Cardiac septum (tissue), 1 donor: ENCODE measurements at regions not wholly inside any gene's neighbourhood (a gene's known extent, or its start where the extent isn't known, plus 50 kb on each side); places are given as distances from the start of the nearest gene placed in this dataset.

Experiments used
- DNase-seq: peaks from one replicate; pipeline ENCODE4 v3.0.0-alpha.2; 2020; ENCODE audit warnings: low spot score
- intact Hi-C: fragments of 100-400 bp; cut with DNase I; formaldehyde crosslinking; loops from one replicate; pipeline ENCODE4 v1.14.0; 2022
- donor health status: DM: no; HTN: no; CAD: no.

DNA sequence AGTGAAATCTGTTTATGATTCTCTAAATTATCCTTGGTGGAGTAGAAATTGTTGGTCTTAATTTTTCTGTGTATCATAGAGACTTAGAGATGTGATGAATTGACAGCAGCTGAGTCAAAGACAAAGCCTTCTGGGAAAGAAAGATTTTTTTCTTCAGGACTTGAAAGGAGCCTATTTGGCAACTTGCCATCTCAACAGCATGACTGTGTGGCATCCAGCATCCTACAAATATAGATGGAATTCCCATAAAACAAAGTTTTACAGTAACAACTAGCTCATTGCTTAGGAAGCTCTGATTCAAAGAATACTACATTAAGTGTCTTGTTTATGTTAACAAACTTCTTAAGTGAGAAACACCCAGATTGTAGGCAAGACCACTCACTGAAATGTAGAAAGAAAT is 79.2 kb upstream of the SETBP1 start:
- no peak for DNase-seq
- intact Hi-C loops = no loop called here

DNA sequence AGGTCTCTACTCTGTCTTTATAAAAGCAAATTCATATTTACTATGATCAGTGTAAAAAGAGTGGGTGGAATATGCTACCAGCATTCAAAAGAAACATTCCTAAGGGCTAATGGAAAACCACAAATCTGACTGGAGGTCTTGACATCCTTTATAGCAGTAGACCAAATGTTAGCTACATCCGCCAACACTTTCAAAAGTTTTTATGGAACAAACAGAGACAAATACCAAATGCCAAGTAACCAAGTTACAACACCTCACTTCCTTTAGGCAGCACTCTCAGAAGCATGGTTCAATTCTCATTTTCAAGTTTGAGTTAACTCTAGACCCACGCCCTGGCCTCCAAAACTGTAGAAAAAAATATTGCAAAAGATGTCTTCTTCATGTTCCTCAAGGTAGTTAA is 78.3 kb upstream of the SETBP1 start:
- intact Hi-C loops = no loop called here
- DNase-seq = no peak

DNA sequence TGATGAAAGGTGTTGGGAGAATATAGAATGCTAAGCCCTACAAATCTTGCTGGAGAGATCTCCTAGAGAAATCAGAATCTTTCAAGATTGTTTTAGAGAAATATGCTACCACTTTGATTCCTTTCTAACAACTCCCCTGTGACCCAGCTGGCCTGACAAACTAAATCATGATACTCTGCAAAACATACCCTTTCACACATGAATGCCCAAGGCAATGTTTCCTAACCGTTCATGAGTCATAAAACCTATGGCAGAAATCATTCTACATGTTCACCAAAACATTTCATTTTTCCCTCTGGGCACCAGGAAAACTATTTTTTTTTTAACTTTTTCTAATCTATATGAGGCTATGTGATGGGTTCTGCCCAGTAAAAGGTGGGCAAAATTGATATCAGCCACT is 77.8 kb upstream of the SETBP1 start:
- intact Hi-C loops = no loop called here
- DNase-seq = no peak

DNA sequence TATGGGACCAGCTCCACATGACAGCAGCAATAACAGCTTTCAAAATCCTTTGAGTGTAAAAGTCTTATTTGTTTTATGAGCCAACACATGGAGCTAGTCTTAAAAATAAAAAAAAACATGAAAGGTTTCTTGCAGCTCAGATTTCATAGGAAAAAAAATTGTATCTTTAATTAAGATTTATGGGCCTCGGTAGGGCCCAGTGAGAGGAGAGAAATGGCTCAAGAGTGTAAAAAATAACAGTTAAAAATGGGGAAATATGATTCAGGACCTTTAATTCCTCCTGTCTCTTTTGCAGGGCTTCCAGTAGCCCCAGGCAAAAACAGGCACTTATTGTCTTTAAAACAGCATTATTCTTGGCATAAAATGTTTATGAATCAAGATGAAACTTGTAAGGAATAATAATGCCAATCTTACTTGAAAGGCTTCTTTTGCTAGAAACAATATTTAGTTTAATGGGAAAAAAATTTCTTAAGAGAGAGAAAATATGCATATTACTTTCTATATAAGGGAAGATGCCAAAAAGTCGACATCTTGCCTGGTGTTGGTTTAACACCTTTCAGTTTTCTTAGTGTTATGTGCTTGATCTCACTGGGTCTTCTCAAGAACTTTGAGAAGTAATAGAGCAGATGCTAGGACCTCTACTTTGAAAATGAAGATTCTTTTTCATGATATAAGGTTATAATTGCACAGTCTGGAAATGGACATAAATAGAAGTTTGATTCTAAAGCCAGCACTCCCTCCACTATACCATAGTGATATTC is 71.3 kb upstream of the SETBP1 start:
- intact Hi-C loops = no loop called here
- no peak for DNase-seq

DNA sequence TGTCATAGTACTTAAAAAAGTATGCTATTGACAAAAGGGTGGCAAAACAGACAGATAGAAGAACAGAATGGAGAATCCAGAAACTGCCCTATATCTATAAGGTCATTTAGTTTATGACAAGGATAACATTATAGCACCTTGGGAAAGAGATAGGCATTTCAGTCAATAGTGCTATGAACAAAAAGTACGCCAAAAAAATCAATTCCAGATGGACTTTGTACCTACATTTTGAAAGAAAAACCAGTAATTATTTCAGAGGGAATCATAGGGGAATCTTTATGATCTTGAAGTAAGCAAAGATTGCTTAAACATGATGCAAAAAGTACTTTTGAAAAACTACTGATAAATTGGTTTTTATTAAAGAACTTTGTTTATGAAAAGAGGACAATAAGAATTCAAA is 59.9 kb upstream of the SETBP1 start:
- no peak for DNase-seq
- intact Hi-C loops = no loop called here

DNA sequence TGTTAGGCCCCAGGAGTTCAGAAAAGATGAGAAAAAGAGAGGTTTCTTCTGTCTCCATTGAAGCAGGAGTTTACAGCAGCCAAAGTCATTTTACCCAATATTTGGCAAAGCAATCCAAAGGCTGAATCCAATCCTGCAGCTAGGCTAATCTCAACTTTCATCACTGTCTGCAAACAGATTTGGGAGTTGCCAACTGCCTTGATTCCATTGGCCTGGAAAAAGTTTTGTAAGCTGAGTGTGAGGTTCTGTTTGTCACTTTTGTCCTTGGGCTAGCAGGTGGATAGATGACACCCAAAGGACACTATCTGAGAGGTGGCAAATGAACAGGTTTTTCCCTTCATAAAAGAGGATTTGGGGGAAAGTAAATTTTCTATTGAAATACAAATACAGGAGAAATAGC is 56.6 kb upstream of the SETBP1 start:
- intact Hi-C loops = no loop called here
- DNase-seq = no peak

DNA sequence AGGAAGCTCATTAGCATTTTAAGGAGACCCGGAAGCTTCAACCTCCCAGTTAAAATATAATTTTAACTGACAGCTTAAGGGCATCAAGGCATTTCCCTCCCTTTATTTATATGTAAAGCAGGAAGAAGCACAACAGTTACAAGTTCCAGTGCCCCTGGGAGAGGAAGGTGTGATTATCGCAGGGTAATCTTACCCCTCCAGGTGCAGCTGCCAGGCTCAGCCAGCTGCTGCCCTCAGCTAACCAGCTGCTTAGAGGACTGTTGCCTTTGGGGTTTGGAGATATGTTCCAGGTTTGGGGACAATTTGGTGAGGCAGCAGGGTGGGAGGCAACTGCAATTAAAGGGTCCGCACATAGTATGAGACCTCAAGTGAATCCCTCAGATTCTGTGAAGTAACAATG is 55.3 kb upstream of the SETBP1 start:
- intact Hi-C loops = no loop called here
- DNase-seq = no peak

DNA sequence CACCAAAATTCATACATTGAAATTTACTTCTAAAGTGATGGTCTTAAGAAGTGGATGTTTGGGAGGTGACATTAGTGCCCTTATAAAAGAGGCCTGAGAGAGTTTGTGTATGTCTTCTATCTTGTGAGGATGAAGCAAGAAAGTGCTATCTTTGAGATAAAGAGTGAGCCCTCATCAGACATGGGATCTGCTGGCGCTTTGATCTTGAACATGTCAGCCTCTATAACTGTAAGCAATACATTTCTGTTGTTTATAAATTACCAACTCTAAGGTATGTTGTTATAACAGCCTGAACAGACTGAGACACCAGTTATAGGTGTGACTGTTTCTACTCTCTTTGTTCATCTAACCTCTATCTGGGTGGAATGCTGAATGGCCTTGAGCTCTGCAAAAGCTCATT is 54.5 kb upstream of the SETBP1 start:
- intact Hi-C loops = no loop called here
- no peak for DNase-seq

DNA sequence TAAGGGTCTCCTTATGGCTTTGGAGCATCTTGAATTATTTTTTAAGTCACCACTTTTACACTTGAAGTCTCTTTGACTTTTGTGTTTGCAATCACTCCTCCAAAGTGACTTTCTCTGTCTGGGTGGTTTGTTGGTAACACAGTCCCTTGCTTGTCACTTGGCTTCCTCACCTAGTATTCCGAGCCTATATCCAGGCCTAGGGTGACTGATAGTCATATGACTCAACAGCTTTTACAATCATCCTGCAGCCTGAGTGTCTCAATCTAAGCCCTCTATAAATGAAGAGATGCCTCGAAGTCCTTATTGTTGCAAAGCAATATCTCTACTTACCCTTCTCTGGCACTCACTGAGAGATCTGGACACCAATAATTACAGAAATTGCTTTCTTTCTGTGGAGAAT is 53.9 kb upstream of the SETBP1 start:
- no peak for DNase-seq
- intact Hi-C loops = no loop called here

DNA sequence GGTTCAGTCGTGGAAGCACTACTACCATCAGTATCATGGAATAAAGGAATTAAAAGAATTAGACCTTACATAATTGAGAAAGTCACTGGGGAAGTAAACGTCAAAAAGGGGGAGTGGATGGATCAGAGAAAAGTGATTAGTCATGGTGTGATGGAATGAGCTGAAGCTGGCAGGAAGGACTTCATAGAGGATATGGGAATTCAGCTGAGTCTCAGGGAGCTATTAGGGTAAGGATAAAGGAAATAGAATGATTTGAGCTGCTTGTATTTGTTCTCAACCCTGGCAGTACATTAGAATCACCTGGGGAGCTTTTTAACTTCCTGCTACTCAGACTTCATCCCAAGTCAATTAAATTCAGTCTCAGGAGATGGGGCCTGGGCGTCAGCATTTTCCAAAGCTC is 53.4 kb upstream of the SETBP1 start:
- intact Hi-C loops = no loop called here

DNA sequence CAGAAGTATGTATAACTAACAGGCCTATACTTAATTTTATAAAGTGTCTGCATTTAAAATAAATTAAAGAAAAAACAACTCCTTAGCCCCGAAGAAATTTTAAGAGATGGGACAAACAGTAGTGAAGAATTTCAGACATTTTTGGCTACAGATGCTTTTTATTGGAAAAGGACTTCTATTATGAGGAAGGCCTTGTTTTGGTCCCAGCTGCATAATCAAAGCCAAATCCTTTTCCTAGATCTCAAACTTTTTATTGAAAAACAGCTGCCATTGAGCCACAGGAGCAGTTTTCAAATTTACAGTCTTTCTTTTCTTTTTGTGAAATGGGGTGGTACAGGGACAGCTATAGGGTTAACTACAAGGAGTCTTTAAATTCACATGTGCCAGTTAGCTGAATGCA is 51.3 kb upstream of the SETBP1 start:
- no peak for DNase-seq
- intact Hi-C loops = no loop called here

More for the DNA sequence above, 53.4 kb upstream of the SETBP1 start:
- no peak for DNase-seq

DNA sequence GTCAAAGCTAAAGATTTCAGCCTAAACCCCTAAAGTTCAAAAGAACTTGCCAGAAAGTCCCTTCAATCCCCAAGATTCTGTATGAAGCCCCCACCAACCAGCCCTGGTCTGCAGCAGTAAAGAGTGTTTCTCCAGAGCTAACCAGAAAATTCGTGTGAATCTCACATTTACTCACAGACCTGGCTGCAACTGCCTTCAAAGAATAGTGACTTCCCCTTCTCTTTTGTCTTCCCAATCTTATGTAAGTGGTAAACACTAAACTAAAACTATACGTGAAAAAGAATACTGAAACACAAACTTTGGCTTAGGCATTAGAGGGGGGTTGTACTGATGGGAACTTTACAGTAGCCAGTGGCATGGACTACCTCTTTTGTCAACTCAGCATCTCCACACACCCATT is 50.6 kb upstream of the SETBP1 start:
- no peak for DNase-seq
- intact Hi-C loops = no loop called here
